ENCODE measurements at regions not wholly inside any gene's neighbourhood (a gene's known extent, or its start where the extent isn't known, plus 50 kb on each side); places are given as distances from the start of the nearest gene placed in this dataset.
"Not testable (repeated sequence)": the region's sequence is repeated elsewhere in the genome, so short reads cannot be mapped to it uniquely, and the experiment has no call there.

DNA sequence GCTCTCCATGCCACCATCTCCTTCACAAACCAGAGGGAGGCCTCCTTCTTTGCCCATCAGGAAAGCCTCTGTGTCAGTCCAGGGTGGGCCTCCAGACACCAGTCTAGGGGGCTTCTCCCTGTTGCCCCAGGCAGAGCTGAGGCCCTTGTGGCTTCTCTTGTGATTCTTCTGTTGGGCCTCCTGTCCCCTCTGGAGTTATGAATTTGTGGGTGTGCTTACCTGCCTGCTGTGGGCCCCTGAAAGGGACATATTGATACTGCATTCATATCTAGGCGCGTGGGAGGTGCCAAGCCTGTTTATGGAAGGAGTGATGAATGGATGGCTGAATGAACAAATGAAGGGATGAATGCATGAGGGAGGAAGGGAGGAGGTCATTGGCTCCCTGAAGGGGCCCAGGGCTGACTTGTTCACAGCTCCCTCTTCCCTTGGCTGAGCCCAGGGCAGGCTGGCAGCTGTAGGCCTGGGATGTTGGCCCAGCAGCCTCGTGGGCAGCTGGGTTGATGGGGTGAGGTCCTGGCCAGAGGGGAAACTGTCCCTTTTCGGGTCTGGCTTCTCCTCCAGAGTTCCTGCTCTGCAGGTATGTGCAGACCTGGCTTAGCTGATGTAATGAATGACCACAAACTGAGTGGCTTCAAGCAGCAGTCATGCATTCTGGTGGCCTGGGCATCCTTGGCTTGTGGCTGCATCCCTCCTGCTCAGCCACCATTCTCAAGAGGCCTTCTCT lies 195.4 kb downstream of the GOLGA6L6 start:
- no peak for DNase-seq (ENCODE audit: low read depth in 2 of 2)

DNA sequence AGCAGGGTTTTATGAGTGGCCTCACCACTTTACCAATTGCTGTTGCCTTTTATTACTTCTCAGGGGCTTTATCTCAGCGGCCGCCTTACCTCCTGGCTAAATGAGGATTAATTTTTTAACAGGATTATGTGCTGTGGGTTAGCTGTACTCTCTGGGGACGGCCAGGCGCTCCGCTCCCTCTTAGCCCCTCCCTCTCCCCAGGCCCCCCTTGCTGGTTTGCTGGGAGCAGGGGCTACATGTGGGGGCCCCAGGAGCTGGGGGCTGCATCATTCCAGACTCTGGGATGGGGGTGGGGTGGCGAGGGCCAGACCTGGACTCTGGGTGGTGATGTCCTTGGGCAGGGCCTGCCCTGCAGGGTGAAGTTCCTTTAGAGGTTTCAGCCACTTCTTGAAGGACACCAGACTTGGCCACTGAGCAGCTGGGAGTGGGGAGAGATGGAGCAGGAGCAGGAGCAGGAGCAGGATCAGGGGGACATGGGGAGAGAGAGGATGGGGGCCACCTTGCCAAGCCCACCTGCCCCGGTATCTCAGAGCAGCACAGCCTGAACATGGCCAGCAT lies 196.1 kb downstream of the GOLGA6L6 start:
- DNase-seq (ENCODE audit: low read depth in 2 of 2) = no peak

DNA sequence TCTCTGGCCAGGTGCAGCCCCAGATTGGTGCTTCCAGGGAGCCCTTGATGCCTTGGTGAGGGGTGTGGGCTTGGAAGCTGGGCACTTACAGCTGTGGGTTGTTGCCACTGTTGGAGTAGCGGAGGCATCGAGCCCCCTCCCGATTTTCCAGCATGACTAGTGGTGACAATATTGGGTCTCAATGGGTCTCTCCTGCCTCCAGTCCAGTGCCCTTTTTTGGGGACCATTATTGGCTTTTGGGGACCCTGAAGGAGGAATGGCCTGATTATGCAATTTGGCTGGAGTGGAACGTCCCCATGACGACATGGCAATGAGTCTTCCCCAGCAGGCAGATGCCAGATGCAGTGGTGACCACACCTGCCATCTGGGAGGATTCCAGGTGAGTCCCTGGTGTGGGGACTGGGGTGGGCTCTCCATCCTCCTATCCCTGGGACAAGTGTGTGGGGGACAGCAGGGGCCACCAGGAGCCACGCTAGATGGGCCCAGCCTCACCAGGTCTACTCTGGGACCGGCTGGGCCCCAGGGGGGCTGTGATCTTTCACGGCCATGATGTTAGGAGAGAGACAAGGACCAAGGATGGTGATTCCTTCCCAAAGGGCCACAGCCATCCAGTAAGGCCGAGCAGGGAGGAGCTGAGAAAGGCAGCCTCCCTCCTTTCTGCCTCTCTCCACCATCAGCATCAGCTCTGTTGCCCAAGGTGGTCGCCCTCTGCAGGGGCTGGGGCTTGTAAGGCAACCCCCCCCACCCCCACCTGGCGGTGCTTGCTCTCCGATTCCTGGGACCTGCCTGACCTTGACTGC lies 196.8 kb downstream of the GOLGA6L6 start:
- DNase-seq (ENCODE audit: low read depth in 2 of 2) = no peak

- not testable (repeated sequence) for DNase-seq (ENCODE audit: low read depth in 2 of 2)
These were observed 198.0 kb downstream of the GOLGA6L6 start for GRCh38 chr15:20343395-20344211.

DNA sequence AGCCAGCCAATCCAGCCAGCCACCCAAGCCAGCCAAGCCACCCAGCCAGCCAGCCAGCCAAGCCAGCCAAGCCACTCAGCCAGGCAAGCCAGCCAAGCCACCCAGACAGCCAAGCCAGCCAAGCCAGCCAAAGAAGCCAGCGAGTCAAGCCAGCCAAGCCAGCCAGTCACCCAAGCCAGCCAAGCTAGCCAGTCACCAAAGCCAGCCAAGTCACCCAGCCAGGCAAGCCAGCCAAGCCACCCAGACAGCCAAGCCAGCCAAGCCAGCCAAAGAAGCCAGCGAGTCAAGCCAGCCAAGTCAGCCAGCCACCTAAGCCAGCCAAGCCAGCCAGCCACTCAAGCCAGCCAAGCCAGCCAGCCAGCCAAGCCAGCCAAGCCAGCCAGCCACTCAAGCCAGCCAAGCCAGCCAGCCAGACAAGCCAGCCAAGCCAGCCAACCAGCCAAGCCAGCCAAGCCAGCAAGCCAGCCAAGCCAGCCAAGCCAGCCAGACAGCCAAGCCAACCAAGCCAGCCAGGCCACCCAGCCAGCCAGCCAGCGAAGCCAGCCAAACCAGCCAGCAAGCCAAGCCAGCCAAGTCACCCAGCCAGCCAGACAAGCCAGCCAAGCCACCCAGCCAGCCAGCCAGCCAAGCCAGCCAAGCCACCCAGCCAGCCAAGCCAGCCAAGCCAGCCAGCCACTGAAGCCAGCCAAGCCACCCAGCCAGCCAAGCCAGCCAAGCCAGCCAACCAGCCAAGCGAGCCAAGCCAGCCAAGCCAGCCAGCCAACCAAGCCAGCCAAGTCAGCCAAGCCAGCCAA lies 198.8 kb downstream of the GOLGA6L6 start:
- not testable (repeated sequence) for DNase-seq (ENCODE audit: low read depth in 2 of 2)

GRCh38 chr15:20341901-20342600 lies 199.5 kb downstream of the GOLGA6L6 start:
- DNase-seq (ENCODE audit: low read depth in 2 of 2) = no peak

DNA sequence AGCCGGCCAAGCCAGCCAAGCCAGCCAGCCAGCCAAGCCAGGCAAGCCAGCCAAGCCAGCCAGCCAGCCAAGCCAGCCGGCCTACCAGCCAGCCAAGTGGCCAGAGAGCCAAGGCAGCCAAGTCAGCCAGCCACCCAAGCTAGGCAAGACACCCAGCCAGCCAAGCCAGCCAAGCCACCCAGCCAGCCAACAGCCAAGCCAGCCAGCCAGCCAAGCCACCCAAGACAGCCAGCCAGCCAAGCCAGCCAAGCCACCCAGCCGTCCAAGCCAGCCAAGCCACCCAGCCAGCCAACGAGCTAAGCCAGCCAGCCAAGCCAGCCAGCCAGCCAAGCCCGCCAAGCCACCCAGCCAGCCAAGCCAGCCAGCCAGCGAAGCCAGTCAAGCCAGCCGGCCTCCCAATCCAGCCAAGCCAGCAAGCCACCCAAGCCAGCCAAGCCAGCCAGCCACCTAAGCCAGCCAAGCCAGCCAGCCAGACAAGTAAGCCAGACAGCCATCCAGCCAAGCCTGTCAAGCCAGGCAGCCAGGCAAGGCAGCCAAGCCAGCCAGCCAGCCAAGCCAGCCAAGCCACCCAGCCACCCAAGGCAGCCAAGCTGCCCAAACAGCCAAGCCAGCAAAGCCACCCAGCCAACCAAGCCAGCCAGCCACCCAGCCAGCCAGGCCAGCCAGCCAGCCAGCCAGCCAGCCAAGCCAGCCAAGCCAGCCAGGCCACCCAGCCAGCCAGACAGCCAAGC lies 200.5 kb downstream of the GOLGA6L6 start:
- DNase-seq (ENCODE audit: low read depth in 2 of 2) = no peak

GRCh38 chr15:20340331-20340811 lies 201.2 kb downstream of the GOLGA6L6 start:
- no peak for DNase-seq (ENCODE audit: low read depth in 2 of 2)

DNA sequence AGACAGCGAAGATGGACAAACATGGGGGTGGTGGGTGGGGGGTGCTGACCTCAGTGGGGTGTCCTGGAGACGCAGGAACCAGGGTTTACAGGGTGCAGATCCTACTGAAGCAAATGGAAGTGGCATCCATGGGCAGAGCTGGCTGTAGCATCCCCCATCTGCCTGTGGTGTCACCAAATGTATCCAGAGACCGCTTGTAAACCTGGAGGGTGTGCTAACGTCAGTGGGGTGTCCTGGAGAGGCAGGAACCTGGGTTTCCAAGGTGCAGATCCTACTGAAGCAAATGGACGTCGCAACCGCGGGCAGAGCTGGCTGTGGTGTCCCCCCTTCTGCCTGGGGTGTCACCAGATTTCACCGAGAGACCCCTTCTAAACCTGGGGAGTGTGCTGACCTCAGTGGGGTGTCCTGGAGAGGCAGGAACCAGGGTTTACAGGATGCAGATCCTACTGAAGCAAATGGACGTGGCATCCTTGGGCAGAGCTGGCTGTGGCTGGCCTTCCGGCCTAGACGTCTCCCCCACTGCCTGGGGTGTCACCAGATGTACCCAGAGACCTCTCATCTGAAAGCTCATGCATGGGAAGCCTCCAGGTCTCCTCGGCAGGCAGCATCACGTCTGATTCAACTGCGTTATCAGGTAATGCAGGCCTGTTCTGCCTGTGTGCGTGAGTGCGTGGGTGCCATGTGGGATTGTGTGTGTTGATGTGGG lies 202.4 kb downstream of the GOLGA6L6 start:
- not testable (repeated sequence) for DNase-seq (ENCODE audit: low read depth in 2 of 2)

- not testable (repeated sequence) for DNase-seq (ENCODE audit: low read depth in 2 of 2)
These were observed 202.9 kb downstream of the GOLGA6L6 start for GRCh38 chr15:20338671-20339070.

- DNase-seq (ENCODE audit: low read depth in 2 of 2) = not testable (repeated sequence)
These were observed 204.4 kb downstream of the GOLGA6L6 start for GRCh38 chr15:20337238-20337637.

DNA sequence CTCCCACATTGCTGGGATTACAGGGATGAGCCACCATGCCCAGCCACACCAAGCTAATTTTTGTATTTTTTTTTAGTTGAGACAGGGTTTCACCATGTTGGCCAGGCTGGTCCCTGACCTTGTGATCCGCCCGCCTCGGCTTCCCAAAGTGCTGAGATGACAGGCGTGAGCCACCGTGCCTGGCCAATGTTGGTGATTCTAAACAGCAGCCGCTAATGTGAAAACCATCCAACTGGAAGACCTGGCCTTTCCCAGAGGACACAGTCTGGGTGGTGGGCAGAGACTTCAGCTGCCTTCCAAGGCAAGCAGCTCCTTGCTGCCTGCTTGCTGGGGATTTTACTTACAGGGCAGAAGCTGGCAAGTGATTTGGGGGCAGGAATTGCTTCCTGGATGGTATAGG lies 207.1 kb downstream of the GOLGA6L6 start:
- DNase-seq (ENCODE audit: low read depth in 2 of 2) = not testable (repeated sequence)

GRCh38 chr15:20325751-20326150 lies 215.8 kb downstream of the GOLGA6L6 start:
- not testable (repeated sequence) for DNase-seq (ENCODE audit: low read depth in 2 of 2)

- DNase-seq (ENCODE audit: low read depth in 2 of 2) = not testable (repeated sequence)
These were observed 224.5 kb downstream of the GOLGA6L6 start for GRCh38 chr15:20317132-20317531.

DNA sequence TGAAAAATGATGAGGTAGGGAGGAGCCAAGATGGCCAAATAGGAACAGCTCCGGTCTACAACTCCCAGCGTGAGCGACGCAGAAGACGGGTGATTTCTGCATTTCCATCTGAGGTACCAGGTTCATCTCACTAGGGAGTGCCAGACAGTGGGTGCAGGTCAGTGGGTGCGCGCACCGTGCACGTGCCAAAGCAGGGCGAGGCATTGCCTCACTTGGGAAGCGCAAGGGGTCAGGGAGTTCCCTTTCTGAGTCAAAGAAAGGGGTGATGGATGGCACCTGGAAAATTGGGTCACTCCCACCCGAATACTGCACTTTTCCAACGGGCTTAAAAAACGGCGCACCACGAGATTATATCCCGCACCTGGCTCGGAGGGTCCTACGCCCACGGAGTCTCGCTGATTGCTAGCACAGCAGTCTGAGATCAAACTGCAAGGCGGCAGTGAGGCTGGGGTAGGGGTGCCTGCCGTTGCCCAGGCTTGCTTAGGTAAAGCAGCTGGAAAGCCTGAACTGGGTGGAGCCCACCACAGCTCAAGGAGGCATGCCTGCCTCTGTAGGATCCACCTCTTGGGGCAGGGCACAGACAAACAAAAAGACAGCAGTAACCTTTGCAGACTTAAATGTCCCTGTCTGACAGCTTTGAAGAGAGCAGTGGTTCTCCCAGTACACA lies 230.5 kb downstream of the GOLGA6L6 start:
- not testable (repeated sequence) for DNase-seq (ENCODE audit: low read depth in 2 of 2)

GRCh38 chr15:20310603-20311002 lies 231.0 kb downstream of the GOLGA6L6 start:
- DNase-seq (ENCODE audit: low read depth in 2 of 2) = no peak

DNA sequence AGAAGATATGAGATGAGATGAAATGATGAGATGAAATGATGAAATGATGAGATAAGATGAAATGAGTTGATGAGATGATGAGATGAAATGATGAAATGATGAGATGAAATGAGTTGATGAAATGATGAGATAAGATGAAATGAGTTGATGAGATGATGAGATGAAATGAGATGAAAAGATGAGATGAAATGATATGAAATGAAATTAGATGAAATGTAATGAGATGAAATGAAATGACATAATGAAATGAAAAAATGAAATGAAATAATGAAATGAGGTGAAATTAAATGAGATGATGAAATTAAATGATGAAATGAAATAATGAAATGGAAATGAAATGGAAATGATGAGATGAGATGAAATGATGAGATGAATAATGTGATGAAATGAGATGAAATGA lies 231.6 kb downstream of the GOLGA6L6 start:
- not testable (repeated sequence) for DNase-seq (ENCODE audit: low read depth in 2 of 2)

DNA sequence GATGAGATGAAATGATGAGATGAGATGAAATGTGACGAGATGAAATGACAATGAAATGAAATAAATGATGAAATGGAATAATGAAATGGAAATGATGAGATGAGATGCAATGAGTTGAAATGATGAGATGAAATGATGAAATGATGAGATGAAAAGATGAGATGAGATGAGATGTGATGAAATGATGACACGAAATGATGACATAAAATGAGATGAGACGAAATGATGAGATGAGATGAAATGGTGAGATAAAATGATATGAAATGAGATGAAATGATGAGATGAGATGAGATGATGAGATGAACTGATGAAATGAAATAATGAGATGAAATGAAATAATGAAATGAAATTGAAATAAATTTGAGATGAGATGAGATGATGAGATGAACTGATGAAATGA lies 232.2 kb downstream of the GOLGA6L6 start:
- DNase-seq (ENCODE audit: low read depth in 2 of 2) = not testable (repeated sequence)

All from activated CD4-positive, alpha-beta T cell treated with anti-CD3 and anti-CD28 coated beads for 24 hours (primary cell).